ENCODE measurements at regions not wholly inside any gene's neighbourhood (a gene's known extent, or its start where the extent isn't known, plus 50 kb on each side); places are given as distances from the start of the nearest gene placed in this dataset.

GRCh38 chr5:82918311-82919031, 158.7 kb downstream of the TMEM167A start:
- Histone ChIP-seq H3K9ac (replicated peaks in 1 of 4; ENCODE audit: extremely low read depth in 1 of 4, low read depth in 3 of 4, low read length in 3 of 4) (no peak overlapping the region), H3K79me1 (ENCODE audit: low read depth, low read length) (no peaks in the 10 kb centered on the region; the same call in 1 of the 2 replicates), H4K8ac (ENCODE audit: extremely low read depth, insufficient read depth, low read length) (no peak overlapping the region), H3K23me2 (ENCODE audit: low read depth, low read length) (no peaks in the 10 kb centered on the region), H2BK15ac (ENCODE audit: low read length) (no peak overlapping the region), H3K79me2 (ENCODE audit: control insufficient read depth in 1 of 2, insufficient read depth in 2 of 2, low read length in 2 of 2) (no peaks in the 10 kb centered on the region), H2BK20ac (ENCODE audit: low read length) (no peak overlapping the region), H2AFZ (ENCODE audit: low read length) (no peak overlapping the region), H4K20me1 (replicated peaks in 1 of 2; ENCODE audit: control insufficient read depth in 1 of 2, insufficient read depth in 2 of 2, low read length in 2 of 2) (no peaks in the 10 kb centered on the region), H2BK12ac (ENCODE audit: low read depth, low read length) (no peak overlapping the region), H3K27ac (ENCODE audit: low read depth, low read length) (no peak overlapping the region), H4K91ac (replicated peaks; ENCODE audit: insufficient read length, low read length) (no peak overlapping the region), H3K4me3 (ENCODE audit: extremely low read depth in 1 of 4, insufficient read depth in 2 of 4, low read depth in 3 of 4, low read length in 4 of 4) (no peak overlapping the region), H4K5ac (ENCODE audit: insufficient read length, low read depth, low read length) (no peak overlapping the region), H2BK120ac (replicated peaks; ENCODE audit: low read depth, low read length) (no peak overlapping the region), H3K4ac (replicated peaks; ENCODE audit: insufficient read length, low read depth, low read length) (no peak overlapping the region), H3K4me2 (ENCODE audit: insufficient read depth in 1 of 2, low read depth in 2 of 2, low read length in 2 of 2) (no peak overlapping the region), H3K56ac (replicated peaks; ENCODE audit: insufficient read length, low read depth, low read length) (no peak overlapping the region), H3K27me3 (replicated peaks in 1 of 4; ENCODE audit: control insufficient read depth in 3 of 4, extremely low read depth in 1 of 4, insufficient read depth in 3 of 4, low read length in 3 of 4) (no peaks in the 10 kb centered on the region), H3K14ac (ENCODE audit: insufficient read length) (no peak overlapping the region), H3K9me3 (ENCODE audit: insufficient read depth in 2 of 2, low read depth in 1 of 2, low read length in 1 of 2) (no peaks in the 10 kb centered on the region), H2BK5ac (ENCODE audit: low read depth, low read length) (no peak overlapping the region), H3K4me1 (replicated peaks in 1 of 4; ENCODE audit: control insufficient read depth in 3 of 4, insufficient read depth in 4 of 4, low read length in 3 of 4) (peaks cover 0 to 5% (median 0%) of the 10 kb centered on the region in 4 experiments; a peak in 2 of 7 replicates), H3K23ac (ENCODE audit: insufficient read length) (no peak overlapping the region), H3K36me3 (ENCODE audit: control insufficient read depth in 2 of 4, insufficient read depth in 4 of 4, low read length in 3 of 4) (no peaks in the 10 kb centered on the region), H2AK5ac (ENCODE audit: low read depth, low read length) (no peak overlapping the region), H3K18ac (ENCODE audit: extremely low read depth, low read length) (no peak overlapping the region)
- POLR2A ChIA-PET (ENCODE audit: partially characterized antibody) = no interaction called here
- DNase-seq (ENCODE audit: low read depth in 1 of 2, low spot score in 2 of 2) (no peak), FAIRE-seq (no peak)
- no peak for TF ChIP-seq NRF1 (IDR thresholded peaks at IDR 0.05; ENCODE audit: low read depth, low read length)
- no peak for TF ChIP-seq NANOG (IDR thresholded peaks at IDR 0.05; ENCODE audit: insufficient read depth, low read depth, low read length, poor library complexity, severe bottlenecking)
- TF ChIP-seq RAD21 (IDR thresholded peaks at IDR 0.05 in 1 of 2, conservative IDR thresholded peaks at IDR 0.05 in 1 of 2; ENCODE audit: low read depth in 2 of 2, low read length in 2 of 2) = no peak
- TF ChIP-seq CREB1 (IDR thresholded peaks at IDR 0.05) = no peak
- no peak for TF ChIP-seq SP1 (IDR thresholded peaks at IDR 0.05; ENCODE audit: low read depth, low read length)
- no peak for TF ChIP-seq FOSL1 (IDR thresholded peaks at IDR 0.05; ENCODE audit: insufficient read depth, low read depth, low read length)
- CTCF ChIA-PET (ENCODE audit: partially characterized antibody) = no interaction called here
- 95% methylated on average over 3 of the region's 3 CpGs; no CpG with 5 or more reads in 1 of the 2 experiments for WGBS, 2 experiments (ENCODE audit: extremely low coverage in 1 of 2, insufficient coverage in 1 of 2, insufficient read length in 1 of 2, insufficient replicate concordance in 2 of 2, low coverage in 1 of 2, low lambda C conversion rate in 2 of 2, missing lambda C conversion rate in 1 of 2)

All from H1 (cell line).